ENCODE measurements at regions not wholly inside any gene's neighbourhood (a gene's known extent, or its start where the extent isn't known, plus 50 kb on each side); places are given as distances from the start of the nearest gene placed in this dataset.
"Not testable (repeated sequence)": the region's sequence is repeated elsewhere in the genome, so short reads cannot be mapped to it uniquely, and the experiment has no call there.

GRCh38 chr4:60581919-60582536, 618.1 kb upstream of the ADGRL3 start:
- in situ Hi-C loops (cut with HindIII; ENCODE audit: low sequenced_read_pairs): no loop called here

GRCh38 chr4:60588556-60588955, 611.6 kb upstream of the ADGRL3 start:
- in situ Hi-C loops (cut with HindIII; ENCODE audit: low sequenced_read_pairs): no loop called here

- in situ Hi-C loops (cut with HindIII; ENCODE audit: low sequenced_read_pairs): no loop called here
Observed at GRCh38 chr4:60589425-60589824, 610.7 kb upstream of the ADGRL3 start.

GRCh38 chr4:60590116-60590515, 610.0 kb upstream of the ADGRL3 start:
- in situ Hi-C loops (cut with HindIII; ENCODE audit: low sequenced_read_pairs): no loop called here

GRCh38 chr4:60605646-60606354, 594.3 kb upstream of the ADGRL3 start:
- in situ Hi-C loops (cut with HindIII; ENCODE audit: low sequenced_read_pairs): no loop called here

GRCh38 chr4:60611762-60612496, 588.2 kb upstream of the ADGRL3 start:
- in situ Hi-C loops (cut with HindIII; ENCODE audit: low sequenced_read_pairs): no loop called here

- in situ Hi-C loops (cut with HindIII; ENCODE audit: low sequenced_read_pairs): no loop called here
Observed at GRCh38 chr4:60617731-60618130, 582.4 kb upstream of the ADGRL3 start.

- in situ Hi-C loops (cut with HindIII; ENCODE audit: low sequenced_read_pairs): no loop called here
Observed at GRCh38 chr4:60619531-60620305, 580.4 kb upstream of the ADGRL3 start.

GRCh38 chr4:60637976-60638375, 562.1 kb upstream of the ADGRL3 start:
- in situ Hi-C loops (cut with HindIII; ENCODE audit: low sequenced_read_pairs): no loop called here

- in situ Hi-C loops (cut with HindIII; ENCODE audit: low sequenced_read_pairs): no loop called here
Observed at GRCh38 chr4:60648774-60649173, 551.4 kb upstream of the ADGRL3 start.

- in situ Hi-C loops (cut with HindIII; ENCODE audit: low sequenced_read_pairs): no loop called here
Observed at GRCh38 chr4:60652933-60653332, 547.2 kb upstream of the ADGRL3 start.

GRCh38 chr4:60655356-60655755, 544.8 kb upstream of the ADGRL3 start:
- in situ Hi-C loops (cut with HindIII; ENCODE audit: low sequenced_read_pairs): no loop called here

- in situ Hi-C loops (cut with HindIII; ENCODE audit: low sequenced_read_pairs): no loop called here
Observed at GRCh38 chr4:60656171-60656570, 544.0 kb upstream of the ADGRL3 start.

- in situ Hi-C loops (cut with HindIII; ENCODE audit: low sequenced_read_pairs): no loop called here
Observed at GRCh38 chr4:60657041-60657440, 543.1 kb upstream of the ADGRL3 start.

- in situ Hi-C loops (cut with HindIII; ENCODE audit: low sequenced_read_pairs): no loop called here
Observed at GRCh38 chr4:60657807-60658206, 542.3 kb upstream of the ADGRL3 start.

- in situ Hi-C loops (cut with HindIII; ENCODE audit: low sequenced_read_pairs): no loop called here
Observed at GRCh38 chr4:60663769-60664168, 536.4 kb upstream of the ADGRL3 start.

GRCh38 chr4:60682901-60683300, 517.2 kb upstream of the ADGRL3 start:
- in situ Hi-C loops (cut with HindIII; ENCODE audit: low sequenced_read_pairs): no loop called here

GRCh38 chr4:60683357-60683756, 516.8 kb upstream of the ADGRL3 start:
- in situ Hi-C loops (cut with HindIII; ENCODE audit: low sequenced_read_pairs): no loop called here

GRCh38 chr4:60683973-60684372, 516.2 kb upstream of the ADGRL3 start:
- in situ Hi-C loops (cut with HindIII; ENCODE audit: low sequenced_read_pairs): no loop called here

GRCh38 chr4:60696062-60696461, 504.1 kb upstream of the ADGRL3 start:
- in situ Hi-C loops (cut with HindIII; ENCODE audit: low sequenced_read_pairs): not testable (repeated sequence)

GRCh38 chr4:60709061-60709460, 491.1 kb upstream of the ADGRL3 start:
- in situ Hi-C loops (cut with HindIII; ENCODE audit: low sequenced_read_pairs): no loop called here
